GM20431 (cell line): ENCODE measurements at regions not wholly inside any gene's neighbourhood (a gene's known extent, or its start where the extent isn't known, plus 50 kb on each side); places are given as distances from the start of the nearest gene placed in this dataset.

Experiments
- in situ Hi-C: fragments of 300-500 bp; cut with MseI, MboI; formaldehyde crosslinking; loops from one replicate; pipeline ENCODE4 v1.15.0; 2020; ENCODE audit warnings: low sequenced_read_pairs; ENCODE audit not compliant: unreplicated experiment

DNA sequence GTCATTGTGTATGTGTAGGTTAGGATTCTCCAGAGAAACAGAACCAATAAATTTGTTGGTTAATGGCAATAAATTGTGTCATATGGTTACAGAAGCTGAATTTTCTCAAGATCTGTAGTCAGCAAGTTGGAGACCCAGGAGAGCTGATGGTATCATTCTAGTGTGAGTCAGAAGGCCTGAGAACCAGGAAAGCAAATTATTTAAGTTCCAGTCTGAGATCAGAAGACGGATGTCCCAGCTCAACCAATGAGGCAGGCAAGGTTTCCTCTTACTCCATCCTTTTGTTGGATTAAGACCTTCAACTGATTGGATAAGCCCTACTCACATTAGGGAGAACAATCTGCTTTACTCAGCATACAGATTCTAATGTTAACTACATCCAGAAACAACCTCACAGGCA lies 656.3 kb downstream of the ANXA1 start:
- in situ Hi-C loops, result no loop called here

DNA sequence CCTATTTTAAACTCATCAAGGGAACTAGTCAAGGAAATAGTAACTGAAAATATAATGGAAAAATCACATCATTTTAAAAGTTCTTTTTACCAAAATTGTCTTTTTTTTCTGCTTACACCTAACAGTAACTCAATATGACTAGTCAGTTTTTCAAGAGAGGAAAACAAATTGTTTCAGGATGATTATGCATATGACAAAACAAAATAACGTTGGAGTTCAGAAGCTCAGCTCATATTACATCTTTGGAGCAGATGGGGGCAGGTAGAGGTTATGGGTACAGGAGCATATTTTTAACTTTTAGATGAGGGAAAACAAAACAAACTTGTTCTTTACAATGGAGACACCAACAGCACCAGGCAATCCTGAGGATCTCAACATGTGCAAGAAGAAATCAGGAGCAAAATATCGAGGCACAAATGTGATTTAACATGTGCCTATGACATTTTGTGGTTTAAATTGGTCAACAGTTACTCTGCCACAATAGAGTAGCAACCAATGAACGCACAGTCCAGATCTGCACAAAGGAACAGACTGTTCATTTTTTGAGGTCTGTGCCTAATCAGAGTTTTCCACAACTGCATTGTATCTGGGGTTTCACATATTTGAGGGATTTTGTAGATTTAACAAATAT lies 659.0 kb downstream of the ANXA1 start:
- in situ Hi-C loops, result no loop called here

DNA sequence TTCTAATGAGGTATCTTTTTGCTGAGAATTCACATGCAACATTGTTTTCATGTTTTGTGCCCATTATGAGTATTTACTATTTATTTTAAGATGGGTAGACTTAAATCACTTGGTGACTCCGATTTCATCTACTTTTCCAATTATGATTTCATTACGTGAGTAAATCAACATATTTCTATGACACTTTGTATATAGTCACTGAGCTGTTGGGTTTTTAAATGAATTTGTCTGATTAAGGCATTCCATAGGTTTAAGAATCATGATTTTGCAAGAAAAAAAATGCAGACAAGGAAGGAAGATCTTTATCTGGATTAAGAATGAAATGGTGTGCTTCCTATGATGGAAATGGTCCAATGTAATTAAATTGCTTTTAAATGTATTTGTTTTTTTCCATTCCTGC lies 661.9 kb downstream of the ANXA1 start:
- in situ Hi-C loops, result no loop called here

DNA sequence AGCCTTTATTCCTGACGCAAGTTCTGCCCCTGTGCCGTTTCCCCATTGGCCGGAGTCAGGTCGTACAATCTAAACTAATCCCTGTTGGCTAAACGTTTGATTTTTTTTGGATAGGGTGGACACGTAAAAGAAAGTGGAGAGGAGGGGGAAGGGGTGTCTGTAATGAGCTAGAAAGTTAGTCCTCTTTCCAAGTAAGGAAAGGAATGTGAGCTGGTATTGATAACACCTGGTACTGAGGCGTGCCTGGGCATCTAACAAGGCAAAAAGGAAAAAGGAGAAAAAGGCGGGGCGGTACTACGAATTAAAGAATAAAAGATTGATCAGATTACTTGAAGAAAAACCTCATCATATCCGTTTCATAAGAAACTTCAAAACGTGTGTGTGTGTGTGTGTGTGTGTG lies 665.2 kb downstream of the ANXA1 start:
- in situ Hi-C loops, result no loop called here

DNA sequence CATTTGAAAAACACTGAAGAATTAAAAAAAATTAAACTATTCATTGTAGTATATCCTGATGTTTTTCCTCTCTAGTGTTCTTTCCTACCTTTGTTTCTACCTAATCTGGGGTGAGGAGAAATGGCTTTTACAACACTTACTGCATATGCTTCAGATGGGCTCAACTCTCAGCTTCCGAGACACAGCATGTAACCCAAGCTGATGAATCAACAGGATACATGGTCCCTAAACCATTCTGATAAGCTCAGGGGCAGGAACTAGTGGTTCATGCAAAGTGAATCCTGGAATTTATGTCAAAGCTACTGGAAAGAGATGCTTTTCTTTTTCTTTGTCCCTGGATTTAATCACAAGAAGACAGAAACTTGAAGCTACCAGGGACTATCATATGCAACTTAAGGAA lies 672.5 kb upstream of the RORB start:
- in situ Hi-C loops, result no loop called here

DNA sequence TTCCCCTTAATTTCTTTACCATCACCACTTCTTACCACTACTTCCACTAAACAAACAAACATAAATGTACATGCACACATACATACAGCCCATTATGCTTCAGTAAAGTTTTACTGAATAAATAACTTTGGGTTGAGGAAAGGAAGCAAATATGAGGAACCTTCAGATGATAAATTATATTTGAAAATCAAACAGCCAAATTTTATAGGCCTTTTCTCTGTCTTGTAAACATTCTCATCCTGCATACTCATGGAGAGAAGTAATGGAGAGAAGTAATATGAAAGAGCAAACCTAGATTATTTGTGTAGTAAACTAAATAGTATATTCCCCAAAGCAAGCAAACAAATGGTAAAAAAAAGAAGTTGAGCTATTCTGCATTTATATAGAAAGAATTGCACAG lies 658.3 kb upstream of the RORB start:
- in situ Hi-C loops, result no loop called here

DNA sequence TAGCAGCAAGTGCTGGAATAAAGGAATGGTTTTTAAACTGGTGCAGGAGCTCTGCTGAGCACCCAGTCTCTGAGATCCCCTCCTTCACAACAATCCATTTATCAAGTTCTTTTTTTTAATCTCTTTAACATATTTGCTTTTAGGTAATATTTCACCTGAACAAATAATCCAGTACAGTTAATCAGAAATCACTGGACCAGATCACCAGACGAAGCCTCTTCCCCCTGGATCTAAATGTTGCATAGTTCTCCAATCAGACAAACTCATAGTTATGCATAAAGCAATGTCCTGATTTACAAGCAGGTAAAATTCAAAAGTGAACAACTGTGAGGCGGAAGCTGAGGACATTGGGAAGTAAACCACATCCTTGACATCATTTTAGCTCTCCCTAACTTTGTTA lies 657.7 kb upstream of the RORB start:
- in situ Hi-C loops, result no loop called here

DNA sequence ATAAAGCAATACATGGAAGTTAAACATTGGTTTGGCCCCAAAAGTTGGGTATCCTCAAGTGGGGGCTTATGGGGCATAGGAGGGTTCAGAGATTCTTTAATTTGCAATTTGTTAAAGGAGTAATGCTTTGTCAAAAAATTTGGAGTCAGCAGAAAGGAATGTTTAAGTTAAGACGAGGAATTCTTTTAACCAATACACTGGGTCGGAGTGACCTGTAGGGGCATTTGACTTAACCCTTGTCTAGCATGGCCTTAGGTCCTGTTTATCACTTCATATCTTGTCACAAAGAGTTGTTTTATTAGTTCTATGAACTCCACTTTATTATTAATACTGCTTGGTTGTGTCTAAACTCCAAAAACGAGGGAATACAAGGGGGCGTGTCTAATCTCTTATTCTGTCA lies 656.1 kb upstream of the RORB start:
- in situ Hi-C loops, result no loop called here

DNA sequence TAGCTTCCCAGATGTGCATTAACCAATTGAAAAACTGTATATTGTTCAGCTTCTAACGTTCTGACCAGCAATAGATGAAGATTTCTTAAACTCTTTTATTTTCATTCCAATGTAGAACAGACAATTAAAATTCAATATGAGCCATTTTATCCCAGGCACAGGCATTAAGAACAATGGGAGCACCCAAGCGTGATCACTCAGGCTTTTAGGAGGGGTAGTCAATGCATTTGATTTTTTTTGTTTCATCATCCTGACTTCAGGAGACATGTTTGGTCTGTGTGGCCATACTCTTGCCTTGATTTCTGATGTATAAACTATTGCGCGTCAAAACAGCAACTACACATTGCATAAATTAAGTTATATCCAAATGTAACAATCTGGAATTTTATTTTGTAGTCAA lies 653.0 kb upstream of the RORB start:
- in situ Hi-C loops, result no loop called here

DNA sequence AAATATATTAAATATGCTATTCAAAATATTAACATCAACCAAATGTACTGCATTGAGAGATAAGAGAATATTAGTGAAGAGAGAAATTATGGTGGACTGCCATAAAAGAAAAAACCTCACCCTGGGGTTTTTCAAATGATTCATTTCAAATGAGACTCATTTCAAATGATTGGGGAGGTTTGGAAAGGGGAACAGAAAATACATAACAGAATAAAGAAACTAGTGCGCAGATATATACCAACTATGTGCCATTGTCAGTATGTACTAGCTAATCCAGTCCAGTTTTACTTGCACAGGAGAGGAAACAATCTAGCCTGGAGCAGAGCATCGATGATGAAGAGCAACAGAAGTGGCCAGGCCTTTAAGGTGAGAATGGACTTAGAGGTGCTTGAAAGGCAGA lies 651.6 kb upstream of the RORB start:
- in situ Hi-C loops, result no loop called here

DNA sequence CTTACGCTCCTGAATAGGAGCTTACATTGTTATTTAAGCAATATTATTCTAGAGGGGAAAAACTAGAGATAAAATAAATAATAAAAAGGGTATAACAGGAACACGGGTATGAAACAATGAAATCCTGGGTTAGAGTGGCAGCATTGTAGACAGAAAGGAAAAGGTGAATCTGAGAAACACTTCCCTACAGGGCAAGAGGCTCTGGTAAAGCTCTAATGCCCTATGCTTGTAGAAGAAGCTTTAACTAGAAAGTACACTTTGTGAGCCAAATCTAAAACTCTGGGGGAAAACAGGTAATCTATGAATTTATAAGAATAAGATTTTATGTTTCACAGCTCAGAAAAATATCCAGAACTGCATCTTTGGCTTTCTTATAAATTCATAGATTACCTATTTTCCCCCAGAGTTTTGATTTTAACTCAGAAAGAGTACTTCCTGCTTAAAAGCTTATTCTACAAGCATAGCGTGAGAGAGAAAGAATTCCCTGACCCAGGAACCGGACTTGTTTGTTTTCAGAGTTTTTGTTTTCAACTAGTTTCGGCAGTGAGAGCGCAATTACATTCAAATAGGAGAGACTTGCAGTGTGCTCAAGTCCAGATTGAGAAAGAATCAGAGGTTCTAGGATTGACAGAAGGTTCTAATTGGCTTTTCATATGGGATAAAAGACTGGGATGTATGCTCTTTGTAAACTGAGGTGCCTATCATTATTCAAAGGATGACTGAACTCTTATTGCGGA lies 651.0 kb upstream of the RORB start:
- in situ Hi-C loops, result no loop called here

DNA sequence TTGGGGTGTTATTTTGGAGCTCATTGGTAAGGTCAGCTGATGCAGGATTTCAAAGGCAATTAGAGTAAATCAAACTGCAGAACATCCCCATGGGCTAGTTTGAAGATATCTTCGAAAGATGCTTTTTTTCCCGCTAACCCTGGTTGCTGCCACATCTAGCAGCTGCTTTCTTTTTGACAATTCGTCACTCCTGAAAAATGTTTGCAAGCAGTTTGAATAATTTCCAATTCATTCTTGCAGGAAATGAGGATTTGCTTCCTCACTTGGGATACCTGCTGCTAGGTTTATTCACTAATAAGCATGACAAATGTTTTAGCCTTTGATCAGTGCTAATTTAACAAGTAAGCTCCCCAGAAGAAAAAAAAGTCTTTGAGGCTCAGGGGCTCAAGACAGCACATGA lies 649.6 kb upstream of the RORB start:
- in situ Hi-C loops, result no loop called here

DNA sequence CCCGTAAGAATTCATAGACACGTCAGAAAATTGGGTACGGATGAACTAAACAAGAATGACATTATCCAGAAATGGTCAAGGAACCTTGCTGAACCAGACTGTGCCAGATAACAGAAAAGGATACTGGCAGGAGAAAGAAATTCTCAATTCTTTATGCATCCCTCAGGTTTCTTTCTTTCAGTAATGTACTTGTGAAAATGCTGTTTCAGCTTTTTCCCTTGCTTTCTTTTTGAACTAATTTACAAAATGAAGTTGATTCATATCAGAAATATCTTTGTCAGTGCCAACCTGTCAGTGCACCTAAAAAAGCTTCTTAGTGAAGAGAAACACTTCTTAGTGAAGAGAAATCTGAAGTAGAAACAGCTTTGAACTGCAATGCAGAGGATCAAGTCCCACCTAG lies 643.6 kb upstream of the RORB start:
- in situ Hi-C loops, result no loop called here

DNA sequence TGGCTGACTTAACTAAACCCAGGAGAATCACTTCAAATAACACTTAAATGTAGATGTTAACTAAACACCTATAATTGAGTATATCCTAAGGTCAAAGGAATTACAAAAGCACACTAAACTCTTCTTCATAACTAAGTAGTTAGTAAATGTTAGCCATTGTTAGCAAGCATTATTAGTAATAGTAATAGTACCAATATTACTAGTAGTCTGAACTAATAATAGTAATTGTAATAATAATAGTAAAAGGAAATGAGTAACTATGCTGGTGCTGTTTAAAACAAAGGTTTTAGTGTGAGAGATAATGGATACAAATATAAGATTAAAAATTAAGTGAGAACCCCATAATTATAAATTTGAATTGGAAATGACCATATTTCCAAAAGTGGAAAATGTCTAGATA lies 641.9 kb upstream of the RORB start:
- in situ Hi-C loops, result no loop called here

DNA sequence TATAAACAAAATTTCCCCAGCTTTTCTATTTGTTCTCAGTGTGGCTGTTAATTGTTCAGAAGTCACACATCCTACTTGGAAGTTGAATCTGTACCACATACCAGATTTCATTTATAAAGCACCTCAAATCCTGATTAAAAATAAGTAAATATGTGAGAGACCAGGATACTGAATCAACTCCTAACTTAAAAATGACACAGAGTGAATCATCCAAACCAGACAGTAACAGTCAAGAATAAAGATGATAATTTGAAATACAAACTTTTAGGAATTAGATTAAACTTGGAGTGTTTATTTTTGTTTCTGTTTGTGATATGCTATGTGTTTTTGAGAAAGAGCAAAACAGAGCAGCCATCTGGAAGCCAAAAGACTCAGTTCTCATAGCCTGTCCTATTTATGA lies 633.2 kb upstream of the RORB start:
- in situ Hi-C loops, result no loop called here

DNA sequence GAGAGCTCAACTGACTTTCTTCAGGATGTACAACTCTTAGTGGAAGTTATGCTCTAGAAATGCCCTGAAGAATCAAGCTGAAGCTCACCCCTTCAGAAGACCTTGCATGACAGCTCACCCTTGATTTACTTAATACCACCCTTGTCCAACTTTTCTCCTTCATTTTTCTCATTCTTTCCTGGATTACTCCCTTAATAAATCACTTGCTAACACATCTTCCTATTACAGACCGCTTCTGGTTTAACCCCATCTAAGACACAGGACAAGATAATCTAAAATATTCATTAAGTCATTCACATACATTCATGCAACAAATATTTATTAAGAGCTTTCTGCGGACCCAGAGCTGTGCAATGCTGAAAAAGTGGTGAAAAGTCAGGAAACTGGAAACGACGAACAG lies 630.7 kb upstream of the RORB start:
- in situ Hi-C loops, result no loop called here

DNA sequence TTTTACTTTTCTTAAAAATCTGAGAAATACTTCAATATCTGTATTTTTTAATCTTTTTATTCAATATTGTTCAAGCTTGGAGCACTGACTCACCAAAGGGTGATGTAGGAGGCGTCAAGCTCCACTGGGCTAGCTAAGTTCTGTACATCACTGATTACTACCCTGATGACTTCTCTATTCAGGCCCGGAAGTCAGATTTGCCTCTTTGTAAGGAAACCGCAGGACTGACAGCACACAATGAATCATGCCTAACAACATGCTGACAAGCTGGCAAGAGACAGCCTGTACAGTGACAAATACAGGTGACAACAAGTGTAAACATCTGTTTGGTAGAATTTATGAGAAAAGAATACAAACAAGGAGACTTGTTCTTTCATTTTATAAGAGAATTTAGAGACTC lies 627.9 kb upstream of the RORB start:
- in situ Hi-C loops, result no loop called here

DNA sequence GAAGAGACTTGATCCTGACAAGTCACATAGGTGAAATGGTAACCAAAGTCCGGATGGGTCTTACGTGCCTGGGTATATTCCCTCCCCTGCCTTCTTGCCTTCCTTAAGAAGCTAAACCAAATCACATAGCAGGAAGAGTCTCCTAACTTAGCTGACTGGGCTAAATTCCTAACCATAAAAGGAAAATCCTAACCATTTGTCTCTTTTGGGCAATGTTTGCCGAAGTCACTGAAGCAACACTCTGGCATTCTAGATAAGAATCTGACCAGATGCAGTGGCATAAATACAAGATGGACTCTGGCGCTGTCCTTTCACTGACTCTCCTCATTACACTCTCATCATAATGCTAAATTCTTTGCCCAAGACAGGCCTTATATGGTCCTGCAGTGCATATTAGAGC lies 625.5 kb upstream of the RORB start:
- in situ Hi-C loops, result no loop called here

DNA sequence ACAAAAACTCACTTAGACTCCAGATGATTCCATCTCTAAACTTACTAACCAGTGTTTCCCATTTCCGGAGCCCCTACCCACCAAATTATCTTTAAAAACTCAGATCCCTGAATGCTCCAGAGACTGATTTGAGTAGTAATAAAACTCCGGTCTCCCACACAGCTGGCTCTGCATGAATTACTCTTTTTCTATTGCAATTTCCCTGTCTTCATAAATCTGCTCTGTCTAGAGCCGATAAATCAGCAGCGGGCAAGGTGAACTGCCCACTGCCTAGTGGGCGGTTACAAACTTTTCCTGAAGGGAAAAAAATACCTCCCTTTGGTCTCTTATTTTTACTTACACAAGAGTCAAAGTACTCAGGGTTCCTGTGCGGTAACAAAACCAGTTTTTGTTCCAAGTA lies 624.4 kb upstream of the RORB start:
- in situ Hi-C loops, result no loop called here

DNA sequence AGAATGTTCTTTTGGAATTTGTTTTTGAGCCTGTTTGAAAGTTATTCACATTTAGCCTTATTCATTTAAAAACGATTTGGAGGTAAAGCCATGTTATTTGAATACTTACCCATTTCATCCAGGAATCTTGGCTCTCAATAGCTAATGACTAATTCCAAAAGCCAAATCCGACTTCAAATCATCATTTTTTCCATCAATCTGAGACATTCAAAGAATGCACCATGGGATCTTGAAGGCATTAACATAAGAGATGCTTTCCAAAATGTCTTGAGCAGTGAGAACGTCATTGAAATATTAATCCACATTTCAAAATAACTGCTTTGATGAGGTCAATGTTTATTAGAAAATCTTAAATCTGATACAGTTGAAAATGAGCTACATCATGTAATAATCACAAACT lies 617.0 kb upstream of the RORB start:
- in situ Hi-C loops, result no loop called here

DNA sequence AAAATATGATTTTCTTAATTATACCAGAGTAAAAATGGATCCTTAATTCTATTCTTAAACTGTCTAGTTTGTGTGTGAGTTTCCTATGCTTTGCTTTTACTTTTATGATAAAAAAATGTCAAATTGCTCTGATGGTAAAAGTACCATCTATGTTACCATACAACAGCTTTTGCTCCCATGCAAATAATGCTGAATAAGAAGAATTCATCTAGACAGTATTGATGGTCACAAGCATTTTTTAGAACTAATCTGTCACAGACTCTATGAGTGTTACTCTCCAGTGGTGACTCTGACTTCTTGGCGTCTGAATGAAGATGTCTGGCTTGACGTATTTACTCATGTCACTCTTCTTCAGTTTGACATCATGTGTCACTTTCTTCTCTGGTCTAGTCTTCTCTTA lies 608.1 kb upstream of the RORB start:
- in situ Hi-C loops, result no loop called here

DNA sequence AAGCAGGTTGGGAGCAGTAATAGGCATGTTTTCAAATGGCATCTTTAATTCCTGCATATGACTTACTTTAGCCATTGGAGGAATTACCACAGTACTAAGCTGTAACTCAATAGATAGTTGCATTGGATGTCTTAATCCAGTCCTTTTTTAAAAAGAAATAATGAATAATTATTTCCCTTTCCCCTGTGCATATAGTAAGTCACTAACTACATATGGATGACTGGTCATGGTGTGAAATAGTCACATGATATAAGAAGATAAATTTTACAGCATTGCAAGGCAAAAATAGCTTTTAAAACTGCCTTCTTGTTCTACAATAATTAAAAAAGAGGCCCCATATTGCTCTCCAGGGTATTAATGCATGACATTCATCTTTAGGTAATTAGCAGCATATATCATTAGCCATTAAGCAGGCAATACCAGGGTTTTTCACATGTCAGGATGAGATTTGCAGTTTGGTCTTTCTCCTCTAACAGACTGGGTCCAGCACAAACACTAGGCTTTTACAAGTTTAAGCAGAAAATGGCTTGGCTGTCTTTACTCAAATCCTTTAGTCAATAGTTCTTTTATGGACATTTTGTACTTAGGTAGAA lies 606.4 kb upstream of the RORB start:
- in situ Hi-C loops, result no loop called here
